Inflammatory macrophage treated with lipopolysaccharide for 4 hours (primary cell): ENCODE measurements at regions not wholly inside any gene's neighbourhood (a gene's known extent, or its start where the extent isn't known, plus 50 kb on each side); places are given as distances from the start of the nearest gene placed in this dataset.
A peak's percentile ranks its signal among the peaks of the same experiment; 100 is the strongest.

ENCODE experiments used
- DNase-seq: peaks from one replicate; pipeline ENCODE4 v3.0.0-alpha.2; 2020

DNA sequence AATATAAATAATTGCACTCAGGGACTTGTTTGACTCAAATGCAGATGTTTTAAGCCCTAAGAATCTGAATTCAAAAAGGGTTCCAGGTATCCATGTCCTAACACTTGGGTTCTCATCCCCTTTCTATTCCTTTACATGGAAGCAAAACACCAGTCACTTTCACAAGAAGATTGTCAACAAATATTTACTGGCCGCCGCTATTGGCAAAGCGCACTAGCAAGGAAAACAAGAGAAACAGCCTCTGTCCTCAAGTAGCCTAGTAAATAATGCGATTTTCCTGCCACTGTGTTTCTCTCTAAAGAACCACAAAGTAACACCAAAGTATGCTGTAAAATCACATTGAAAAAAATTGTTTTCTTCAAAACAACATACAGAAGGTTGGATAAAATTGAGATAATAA is 66.7 kb upstream of the EZH2 start:
- DNase-seq: no peak

DNA sequence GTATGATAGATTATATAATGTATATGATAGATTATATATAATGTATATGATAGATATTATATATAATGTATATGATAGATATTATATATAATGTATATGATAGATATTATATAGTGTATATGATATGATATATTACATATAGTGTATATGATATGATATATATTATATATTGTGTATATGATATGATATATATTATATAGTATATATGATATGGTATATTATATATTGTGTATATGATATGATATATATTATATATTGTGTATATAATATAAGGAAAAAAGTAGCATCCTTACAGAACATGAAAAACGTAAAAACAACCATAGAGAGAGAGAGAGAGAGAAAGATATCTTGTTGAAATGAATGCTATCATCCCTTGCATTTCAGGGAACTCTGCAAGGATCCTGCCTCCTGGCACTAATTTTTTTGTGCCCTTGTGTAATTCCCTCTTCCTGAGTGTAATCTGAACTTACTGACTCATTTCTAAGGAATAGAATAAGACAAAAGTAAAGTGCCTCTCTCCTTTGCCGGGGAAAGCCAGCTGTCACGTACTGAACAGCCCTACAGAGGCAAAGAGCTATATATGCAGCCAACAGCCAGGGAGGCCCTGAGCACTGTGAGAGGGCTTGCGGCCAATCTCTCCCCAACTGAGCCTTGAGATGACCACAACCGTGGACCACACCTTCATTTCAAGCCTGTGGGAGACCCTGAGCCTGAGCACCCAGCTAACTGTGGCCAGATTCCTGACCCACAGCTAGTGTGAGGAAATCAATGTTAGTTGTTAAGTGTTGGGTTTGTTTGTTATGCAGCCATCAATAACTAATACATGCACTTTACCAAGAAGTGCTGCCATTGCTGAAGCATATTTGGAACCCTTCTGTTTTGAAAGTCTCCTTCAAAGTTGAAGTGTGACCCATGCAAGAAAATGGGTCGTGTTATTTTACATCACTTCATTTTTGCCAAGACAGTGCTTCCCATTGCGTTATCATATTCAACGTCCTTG is 61.1 kb upstream of the EZH2 start:
- no peak for DNase-seq

DNA sequence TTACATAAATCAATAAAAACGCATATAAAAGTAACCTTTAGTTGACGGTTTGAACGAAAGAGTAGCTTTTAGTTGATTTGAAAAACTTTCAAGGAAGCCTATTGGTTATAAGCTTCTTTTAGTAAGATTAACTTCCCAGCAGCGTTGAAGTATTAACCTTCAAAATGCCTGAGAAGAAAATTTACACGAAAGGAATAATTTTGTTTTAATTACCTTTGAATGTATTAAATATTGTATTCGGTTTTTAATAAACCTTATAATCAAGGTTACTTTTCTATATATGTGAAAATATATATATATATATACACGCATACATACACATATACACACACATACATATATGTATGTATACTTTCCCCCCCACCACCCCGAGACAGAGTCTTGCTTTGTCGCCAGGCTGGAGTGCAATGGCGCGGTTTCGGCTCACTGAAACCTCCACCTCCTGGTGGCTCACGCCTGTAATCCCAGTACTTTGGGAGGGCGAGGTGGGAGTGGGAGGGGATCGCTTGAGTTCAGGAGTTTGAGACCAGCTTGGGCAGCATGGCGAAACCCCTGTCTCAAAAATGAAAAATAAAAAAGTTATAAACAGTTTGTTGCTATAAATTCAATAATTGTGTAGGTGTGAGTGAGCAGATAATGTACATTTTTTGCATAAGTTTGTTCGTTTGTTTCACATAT is 57.6 kb upstream of the EZH2 start:
- peak; percentile 65 for DNase-seq

DNA sequence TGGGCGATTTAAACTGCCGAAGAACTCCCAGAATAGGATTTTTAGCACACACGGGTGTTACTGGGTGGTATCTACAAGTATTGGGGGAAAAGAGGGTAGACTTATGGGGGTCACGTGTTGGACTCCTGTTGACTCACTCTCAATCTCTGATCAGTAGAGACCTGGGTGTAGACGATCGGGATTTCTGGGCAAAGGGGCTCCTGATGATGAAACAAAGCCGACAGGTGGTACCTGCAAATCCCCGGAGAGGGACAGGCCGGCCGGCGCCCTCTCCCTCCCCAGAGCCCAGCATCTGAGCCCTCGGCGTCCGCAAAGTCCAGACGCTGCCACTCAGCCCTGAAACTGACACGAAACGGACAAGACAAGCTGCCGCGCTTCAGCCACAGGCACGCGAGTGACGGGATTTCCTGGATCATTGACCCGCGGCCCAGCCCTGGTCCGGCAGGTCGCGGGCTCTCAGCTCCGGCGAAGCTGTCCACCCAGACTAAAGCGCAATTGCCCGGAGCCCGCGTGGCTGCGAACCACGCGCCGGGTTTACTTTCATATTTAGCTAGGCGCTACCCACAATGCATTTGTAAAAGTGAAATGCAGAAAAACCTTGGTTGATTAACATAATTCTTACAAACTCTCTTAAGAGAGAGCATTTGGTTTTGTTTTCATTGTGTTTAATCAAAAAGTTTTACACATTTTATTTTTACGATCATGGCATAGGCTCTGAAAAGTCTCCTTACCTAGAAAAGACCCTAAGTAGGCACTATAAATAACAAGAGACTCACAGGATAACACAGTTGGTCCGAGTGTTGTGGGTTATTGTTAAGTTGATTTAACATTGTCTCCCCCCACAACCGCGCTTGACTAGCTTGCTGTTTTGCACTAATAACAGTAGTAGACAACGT is 56.9 kb upstream of the EZH2 start:
- DNase-seq: peak; percentile 93

DNA sequence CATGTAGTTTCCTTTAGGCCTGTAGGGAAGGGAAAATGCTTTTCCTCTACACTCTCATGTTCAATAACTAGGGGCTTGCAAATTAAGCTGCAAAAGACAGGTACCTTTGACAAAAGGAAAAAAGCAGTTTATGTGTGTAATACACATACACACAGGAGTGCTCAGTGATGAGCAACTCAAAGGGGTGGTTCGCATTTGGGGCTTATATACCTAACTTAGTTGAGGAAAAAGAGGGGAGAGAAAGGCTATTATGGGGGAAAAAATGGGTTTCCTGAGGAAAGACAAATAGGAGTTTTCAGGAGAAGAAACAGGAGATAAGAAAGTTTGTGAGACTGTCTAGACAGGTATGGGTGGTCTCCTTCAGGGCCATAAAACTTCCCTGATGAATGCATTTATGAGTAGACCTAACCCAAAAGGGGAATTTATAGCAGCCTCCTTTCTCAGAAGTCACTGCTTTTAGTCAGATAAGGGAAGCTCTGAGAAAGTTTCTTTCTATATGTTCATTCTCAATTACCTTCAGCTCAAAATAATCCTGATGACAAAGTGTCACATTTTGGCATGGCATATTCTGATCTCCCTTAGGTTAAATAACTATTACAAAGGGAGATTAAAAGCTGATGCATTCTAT is 55.2 kb upstream of the EZH2 start:
- peak; percentile 22 for DNase-seq

DNA sequence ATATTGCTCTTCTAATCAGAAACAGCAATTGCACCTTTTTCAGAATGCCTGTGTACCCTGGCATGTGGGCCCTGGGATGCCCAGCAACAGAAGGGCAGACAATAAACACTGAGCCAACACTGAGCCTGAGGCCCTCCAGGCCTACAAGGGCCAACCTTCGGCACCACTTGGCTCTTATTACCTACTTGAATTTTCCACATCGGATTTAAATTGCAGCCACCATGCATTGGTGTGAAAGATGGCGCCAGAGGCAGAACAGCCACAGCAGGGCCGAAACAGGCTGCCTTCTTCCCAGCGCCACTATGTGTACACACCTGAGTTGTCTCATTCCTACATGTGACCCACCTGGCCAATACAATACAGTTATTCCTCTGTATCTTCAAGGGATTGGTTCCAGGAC is 51.4 kb upstream of the EZH2 start:
- no peak for DNase-seq
